ENCODE measurements at regions not wholly inside any gene's neighbourhood (a gene's known extent, or its start where the extent isn't known, plus 50 kb on each side); places are given as distances from the start of the nearest gene placed in this dataset.

DNA sequence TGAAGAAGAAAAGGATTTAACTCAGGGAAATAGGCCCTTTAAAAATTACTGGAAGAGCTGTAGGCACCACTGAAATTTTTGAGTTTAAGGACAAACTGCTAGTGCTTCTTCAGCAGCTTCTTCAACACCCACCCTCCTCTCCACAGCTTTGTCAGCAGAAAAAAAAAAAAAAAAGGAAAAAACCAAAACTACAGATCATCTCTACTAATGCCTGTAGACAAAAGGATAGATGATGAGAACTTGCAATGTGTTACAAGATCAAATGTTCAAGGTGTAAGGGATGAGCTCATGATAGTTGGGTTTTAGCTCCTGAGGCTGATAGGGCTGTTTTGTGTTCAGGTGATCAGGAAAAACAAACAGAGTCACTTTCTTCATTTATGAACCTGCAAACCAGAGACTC is 55.2 kb upstream of the PREP start:
- peak overlapping the region; percentile 67 for H3K9ac ChIP-seq (ENCODE audit: low read length)
- no peaks in the 10 kb centered on the region for H4K20me1 ChIP-seq (ENCODE audit: insufficient read depth, low read length)
- H3K4me2 ChIP-seq (ENCODE audit: low read length): peak overlapping the region; percentile 79
- no peak overlapping the region; the same call in 1 of the 2 replicates for H2AFZ ChIP-seq (ENCODE audit: low read depth, low read length)
- TF ChIP-seq EZH2phosphoT487 (IDR thresholded peaks at IDR 0.05; ENCODE audit: low read depth): no peak
- TF ChIP-seq, protein P1, sequence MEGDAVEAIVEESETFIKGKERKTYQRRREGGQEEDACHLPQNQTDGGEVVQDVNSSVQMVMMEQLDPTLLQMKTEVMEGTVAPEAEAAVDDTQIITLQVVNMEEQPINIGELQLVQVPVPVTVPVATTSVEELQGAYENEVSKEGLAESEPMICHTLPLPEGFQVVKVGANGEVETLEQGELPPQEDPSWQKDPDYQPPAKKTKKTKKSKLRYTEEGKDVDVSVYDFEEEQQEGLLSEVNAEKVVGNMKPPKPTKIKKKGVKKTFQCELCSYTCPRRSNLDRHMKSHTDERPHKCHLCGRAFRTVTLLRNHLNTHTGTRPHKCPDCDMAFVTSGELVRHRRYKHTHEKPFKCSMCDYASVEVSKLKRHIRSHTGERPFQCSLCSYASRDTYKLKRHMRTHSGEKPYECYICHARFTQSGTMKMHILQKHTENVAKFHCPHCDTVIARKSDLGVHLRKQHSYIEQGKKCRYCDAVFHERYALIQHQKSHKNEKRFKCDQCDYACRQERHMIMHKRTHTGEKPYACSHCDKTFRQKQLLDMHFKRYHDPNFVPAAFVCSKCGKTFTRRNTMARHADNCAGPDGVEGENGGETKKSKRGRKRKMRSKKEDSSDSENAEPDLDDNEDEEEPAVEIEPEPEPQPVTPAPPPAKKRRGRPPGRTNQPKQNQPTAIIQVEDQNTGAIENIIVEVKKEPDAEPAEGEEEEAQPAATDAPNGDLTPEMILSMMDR (IDR thresholded peaks at IDR 0.05; ENCODE audit: low read depth, low read length): no peak
- H3K27ac ChIP-seq (ENCODE audit: low read length): peak overlapping the region; percentile 99
- peak overlapping the region; percentile 65 for H3K4me3 ChIP-seq (ENCODE audit: low read length)
- H3K9me3 ChIP-seq (ENCODE audit: insufficient read depth, low read length): 0 out of 2 replicates have a peak, but pooled peaks cover 4% of the 10 kb centered on the region
- no peaks in the 10 kb centered on the region for H3K27me3 ChIP-seq (ENCODE audit: low read depth, low read length)
- H3K4me1 ChIP-seq (ENCODE audit: low read length): peaks cover 69% of the 10 kb centered on the region
- H3K36me3 ChIP-seq (replicated peaks; ENCODE audit: low read depth, low read length): peaks cover 8% of the 10 kb centered on the region
- H3K79me2 ChIP-seq (ENCODE audit: low read length): no peaks in the 10 kb centered on the region

DNA sequence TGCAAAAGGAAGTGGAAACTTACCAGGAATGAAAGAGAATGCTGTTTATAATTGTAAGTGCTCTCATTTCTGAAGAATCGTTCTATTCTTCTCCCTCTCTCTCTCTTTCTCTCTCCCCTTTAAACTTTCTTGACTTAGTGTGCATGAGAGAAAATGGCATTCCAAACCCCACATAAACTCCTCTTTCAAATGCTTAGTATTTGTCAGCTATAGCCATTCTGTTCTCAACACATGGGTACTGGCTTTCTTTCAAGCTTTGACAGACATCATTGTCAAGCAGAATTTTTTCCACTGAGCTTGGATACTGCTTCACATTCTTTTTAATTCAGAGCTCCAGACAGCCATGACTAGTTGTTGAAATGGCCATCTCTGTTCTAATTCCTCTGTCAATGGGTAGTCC is 51.1 kb upstream of the PREP start:
- Histone ChIP-seq H3K9me3 (ENCODE audit: insufficient read depth, low read length) (0 out of 2 replicates have a peak, but pooled peaks cover 4% of the 10 kb centered on the region), H4K20me1 (ENCODE audit: insufficient read depth, low read length) (no peaks in the 10 kb centered on the region), H3K9ac (ENCODE audit: low read length) (peak overlapping the region; percentile 51), H2AFZ (ENCODE audit: low read depth, low read length) (no peak overlapping the region), H3K27me3 (ENCODE audit: low read depth, low read length) (no peaks in the 10 kb centered on the region), H3K4me2 (ENCODE audit: low read length) (peak overlapping the region; percentile 60), H3K79me2 (ENCODE audit: low read length) (no peaks in the 10 kb centered on the region), H3K27ac (ENCODE audit: low read length) (peak overlapping the region; percentile 69), H3K4me1 (ENCODE audit: low read length) (peaks cover 55% of the 10 kb centered on the region), H3K36me3 (replicated peaks; ENCODE audit: low read depth, low read length) (peaks cover 8% of the 10 kb centered on the region), H3K4me3 (ENCODE audit: low read length) (peak overlapping the region; percentile 38; the same call in 1 of the 2 replicates)
- no peak for TF ChIP-seq EZH2phosphoT487 (IDR thresholded peaks at IDR 0.05; ENCODE audit: low read depth)
- TF ChIP-seq, protein P1 (IDR thresholded peaks at IDR 0.05; ENCODE audit: low read depth, low read length): no peak

DNA sequence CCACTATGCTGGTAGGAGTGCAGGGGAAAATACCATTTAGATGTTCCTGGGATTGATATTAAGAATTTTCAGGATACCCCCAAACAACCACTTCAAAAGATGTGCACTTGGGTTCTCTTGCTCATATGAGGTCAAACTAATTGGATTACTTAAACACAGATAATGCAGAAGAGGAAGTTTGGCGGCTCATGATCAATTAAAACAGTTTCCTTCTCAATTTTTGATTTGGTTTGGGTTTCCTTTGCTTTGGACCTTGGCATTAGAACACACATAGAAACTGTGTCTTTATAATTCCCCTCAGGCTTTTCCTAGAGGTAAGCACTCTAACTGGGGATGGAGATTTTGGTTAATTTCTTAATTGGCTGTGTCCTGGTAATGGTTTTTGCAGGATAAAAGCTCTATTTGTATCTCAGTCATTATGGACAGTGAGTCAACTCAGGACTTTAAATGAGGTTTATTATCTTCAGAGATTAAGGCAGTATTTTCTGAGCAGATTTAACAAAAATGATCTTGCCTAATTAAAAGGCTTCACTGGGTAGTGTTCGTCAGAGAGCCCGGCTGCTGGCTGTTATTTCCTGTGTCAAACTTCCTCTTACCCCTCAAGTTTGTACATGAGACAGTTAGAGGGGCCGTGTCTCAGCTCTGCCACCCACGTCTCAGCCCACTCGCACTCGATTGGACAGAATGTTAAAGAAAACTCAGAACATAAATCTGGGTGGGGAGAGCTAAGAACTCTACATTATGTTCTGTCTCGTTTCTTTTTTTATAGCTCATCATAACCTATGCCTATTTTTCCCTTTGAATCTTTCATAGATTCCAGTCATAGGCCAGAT is 50.3 kb upstream of the PREP start:
- Histone ChIP-seq H4K20me1 (ENCODE audit: insufficient read depth, low read length) (no peaks in the 10 kb centered on the region), H3K36me3 (replicated peaks; ENCODE audit: low read depth, low read length) (peaks cover 8% of the 10 kb centered on the region), H3K9ac (ENCODE audit: low read length) (peak overlapping the region; percentile 51), H3K4me3 (ENCODE audit: low read length) (peak overlapping the region; percentile 38), H3K4me1 (ENCODE audit: low read length) (peaks cover 47% of the 10 kb centered on the region), H3K79me2 (ENCODE audit: low read length) (no peaks in the 10 kb centered on the region), H3K27ac (ENCODE audit: low read length) (peak overlapping the region; percentile 69), H3K27me3 (ENCODE audit: low read depth, low read length) (no peaks in the 10 kb centered on the region), H3K9me3 (ENCODE audit: insufficient read depth, low read length) (0 out of 2 replicates have a peak, but pooled peaks cover 4% of the 10 kb centered on the region), H3K4me2 (ENCODE audit: low read length) (peak overlapping the region; percentile 60), H2AFZ (ENCODE audit: low read depth, low read length) (peak overlapping the region; percentile 80)
- TF ChIP-seq EZH2phosphoT487 (IDR thresholded peaks at IDR 0.05; ENCODE audit: low read depth): no peak
- TF ChIP-seq, protein P1 (IDR thresholded peaks at IDR 0.05; ENCODE audit: low read depth, low read length): no peak
